SKM-1 (cell line): ENCODE measurements at regions not wholly inside any gene's neighbourhood (a gene's known extent, or its start where the extent isn't known, plus 50 kb on each side); places are given as distances from the start of the nearest gene placed in this dataset.
"Not testable (repeated sequence)": the region's sequence is repeated elsewhere in the genome, so short reads cannot be mapped to it uniquely, and the experiment has no call there.

Experiments used
- DNase-seq: peaks from one replicate; lab custom pipeline; 2025; ENCODE audit not compliant: unreplicated experiment; lab: John Stamatoyannopoulos, UW

DNA sequence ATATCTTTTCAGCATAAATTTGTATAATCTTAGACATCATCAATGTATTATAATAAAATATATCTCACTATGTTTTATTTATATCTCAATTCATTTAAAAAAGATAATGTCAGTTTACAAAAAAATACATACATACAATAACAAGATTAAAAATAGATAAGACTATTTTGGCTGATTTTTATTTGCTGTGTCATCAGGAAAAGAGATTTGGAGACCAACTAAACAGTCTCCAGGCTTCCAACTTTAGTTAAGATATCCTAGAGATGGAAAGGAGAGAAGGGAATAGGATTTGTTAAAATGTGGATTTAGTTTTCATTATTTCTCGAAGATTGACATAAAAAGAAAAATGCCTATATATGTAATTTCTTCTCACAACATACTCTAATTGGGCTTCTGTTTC lies 433.8 kb upstream of the TOM1L1 start:
- no peak for DNase-seq

DNA sequence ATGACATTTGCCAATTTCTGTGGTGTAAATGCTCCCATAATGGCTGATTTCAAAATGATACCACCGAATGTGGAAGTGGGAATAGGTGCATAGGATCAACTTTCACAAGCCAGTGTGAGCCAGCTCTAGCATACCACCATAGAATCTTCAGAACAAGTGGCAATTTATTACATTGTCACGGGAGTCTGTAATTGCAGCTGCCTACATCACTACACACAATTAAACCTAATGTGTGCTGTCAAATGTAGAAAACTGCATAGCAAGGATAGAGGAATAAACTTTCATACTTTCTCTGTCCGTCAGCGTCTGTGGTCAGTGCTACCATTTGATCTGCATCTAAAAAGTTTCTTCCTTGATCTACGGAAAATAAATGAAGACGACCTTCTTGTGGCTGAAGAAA lies 417.8 kb upstream of the TOM1L1 start:
- no peak for DNase-seq

DNA sequence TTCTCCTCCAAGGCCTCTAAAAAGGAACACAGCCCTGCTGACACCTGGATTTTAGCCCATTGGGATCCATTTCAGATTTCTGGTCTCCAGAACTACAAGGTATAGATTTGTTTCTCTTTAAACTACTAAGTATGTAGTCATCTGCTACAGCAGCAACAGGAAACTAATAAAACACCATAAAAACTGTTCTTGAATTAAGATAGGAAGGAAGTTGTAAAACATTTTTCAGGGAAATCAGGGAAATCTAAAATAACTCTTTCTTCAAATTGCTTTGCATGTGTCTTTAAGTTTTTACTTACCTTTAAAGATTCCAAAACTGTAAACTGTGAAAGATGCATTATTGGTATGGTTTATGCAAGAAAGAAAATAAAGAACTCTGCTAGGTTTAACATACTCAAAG lies 407.0 kb upstream of the TOM1L1 start:
- no peak for DNase-seq

DNA sequence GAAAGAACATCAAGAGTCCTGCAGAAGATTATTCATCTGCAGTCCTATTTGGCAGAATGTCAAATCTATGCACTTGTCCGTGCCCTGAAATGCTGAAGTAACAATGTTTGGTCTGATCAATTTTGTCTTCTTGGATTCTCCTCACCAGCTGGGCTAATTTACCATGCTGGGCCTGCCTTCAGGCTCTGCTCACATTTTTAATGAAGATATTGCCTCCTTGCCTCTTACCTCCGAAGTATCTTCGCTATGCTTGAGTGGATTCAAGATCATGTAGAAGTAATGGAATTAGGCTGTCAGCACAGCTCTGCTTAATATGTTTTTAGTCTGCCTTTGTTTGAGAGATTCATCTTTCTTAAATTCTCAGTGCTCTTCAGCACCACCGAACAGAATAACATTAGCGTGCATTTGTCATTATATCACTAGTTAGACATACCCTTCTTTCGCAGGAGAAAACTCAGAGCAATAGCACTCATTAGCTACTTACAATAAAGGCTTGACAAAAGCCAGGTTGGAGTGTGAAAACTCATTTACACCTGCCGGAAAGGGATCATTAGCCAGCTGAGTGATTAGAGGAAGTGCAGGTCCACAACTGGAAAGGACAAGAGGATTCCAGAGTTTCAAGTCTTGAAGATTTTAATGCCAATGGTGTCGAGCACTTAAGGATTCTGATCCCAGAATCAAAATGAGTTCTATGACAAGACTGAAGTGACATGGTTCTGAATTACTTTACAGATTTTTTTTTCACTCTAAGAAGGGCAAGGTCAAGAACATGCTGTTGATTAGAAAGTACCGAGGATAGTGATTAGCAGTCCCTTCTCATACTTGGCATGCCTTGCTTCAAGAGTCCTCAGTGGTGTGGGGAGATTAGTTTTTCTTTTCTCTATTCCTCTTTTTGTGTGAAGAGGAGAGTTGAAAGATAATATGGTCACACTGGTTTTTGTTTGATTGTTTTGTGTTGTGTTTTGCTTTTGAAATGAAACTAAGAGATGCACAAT lies 405.6 kb upstream of the TOM1L1 start:
- DNase-seq, result no peak

- no peak for DNase-seq
These were observed 395.2 kb upstream of the TOM1L1 start for GRCh38 chr17:54505404-54505803.

- DNase-seq, result no peak
These were observed 381.9 kb upstream of the TOM1L1 start for GRCh38 chr17:54518706-54519105.

- DNase-seq, result no peak
These were observed 379.5 kb upstream of the TOM1L1 start for GRCh38 chr17:54521137-54521536.

GRCh38 chr17:54524501-54524900 lies 376.2 kb upstream of the TOM1L1 start:
- no peak for DNase-seq

GRCh38 chr17:54527941-54528340 lies 372.7 kb upstream of the TOM1L1 start:
- no peak for DNase-seq

DNA sequence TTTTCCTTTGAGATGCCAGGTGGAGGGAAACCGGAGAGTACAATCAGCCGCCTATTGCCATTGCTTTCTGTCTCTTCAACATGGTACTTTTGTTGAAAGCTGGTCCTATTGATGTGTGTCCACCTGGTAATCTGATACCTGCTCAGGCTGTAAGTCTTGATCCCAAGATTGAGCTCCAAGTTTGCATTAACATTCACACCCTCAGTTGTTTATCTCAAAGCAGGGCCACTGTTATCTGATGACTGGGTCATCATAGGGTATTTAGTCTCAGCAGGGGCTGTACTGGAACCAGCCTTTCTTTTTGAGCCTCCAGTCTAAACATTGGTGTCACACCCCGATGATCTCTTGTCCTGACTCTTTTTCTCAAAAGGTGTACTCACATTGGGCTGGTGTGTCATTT lies 370.3 kb upstream of the TOM1L1 start:
- no peak for DNase-seq

DNA sequence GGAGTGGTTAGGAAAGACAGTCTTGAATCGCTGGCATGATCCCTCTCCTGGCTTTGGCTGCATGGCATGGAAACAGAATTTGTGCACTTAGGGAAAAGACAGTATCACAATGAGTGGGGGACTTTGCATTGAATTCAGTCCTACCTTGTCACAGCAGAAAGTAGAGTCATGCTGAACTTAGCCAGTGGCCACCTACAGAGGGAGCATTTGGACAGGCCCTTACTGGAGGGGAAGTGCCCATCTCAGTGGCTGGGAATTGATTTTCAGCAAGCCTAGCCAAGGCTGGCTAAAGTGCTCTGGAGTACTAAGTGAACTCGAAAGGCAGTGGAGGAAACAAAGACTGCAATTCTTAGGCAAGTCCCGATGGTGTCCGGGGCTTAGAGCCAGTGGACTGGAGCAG lies 364.3 kb upstream of the TOM1L1 start:
- no peak for DNase-seq

- DNase-seq, result no peak
These were observed 363.0 kb upstream of the TOM1L1 start for GRCh38 chr17:54537656-54538055.

GRCh38 chr17:54544249-54544648 lies 356.4 kb upstream of the TOM1L1 start:
- no peak for DNase-seq

DNA sequence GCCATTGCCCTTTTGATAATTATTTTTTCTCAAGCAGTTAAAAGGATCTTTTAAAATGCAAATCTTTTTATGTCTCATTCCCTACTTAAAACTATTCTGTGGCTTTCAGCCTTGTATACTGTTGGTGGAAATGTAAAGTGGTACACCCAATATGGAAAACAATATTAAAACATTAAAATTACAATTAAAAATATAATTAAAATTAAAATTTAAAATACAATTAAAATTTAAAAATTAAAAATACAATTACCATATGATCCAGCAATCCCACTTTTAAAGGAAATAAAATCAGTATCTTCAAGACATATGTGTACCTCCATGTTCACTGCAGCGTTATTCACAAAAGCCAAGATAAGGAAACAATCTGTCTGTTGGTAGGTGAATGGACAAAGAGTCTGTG lies 340.8 kb upstream of the TOM1L1 start:
- DNase-seq, result no peak

GRCh38 chr17:54608634-54609155 lies 292.0 kb upstream of the TOM1L1 start:
- DNase-seq, result no peak

GRCh38 chr17:54620399-54620978 lies 280.2 kb upstream of the TOM1L1 start:
- DNase-seq, result no peak

DNA sequence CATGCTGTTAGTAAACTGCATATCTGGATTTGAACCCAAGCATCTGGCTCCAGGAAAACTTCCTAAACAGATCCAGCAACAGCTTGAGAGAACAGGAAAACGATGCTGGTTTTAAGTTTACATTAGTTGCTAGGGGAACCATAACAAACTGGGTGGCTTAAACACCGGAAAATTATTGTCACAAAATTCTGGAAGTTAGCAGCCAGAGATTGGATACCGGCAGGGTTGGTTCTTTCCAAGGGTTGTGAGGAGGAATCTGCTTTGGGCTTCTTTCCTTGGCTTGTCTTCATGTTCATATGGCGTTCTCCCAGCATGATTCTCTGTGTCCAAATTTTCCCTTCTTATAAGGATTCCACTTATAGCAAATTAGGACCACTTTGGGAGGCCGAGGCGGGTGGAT lies 276.9 kb upstream of the TOM1L1 start:
- DNase-seq, result no peak

DNA sequence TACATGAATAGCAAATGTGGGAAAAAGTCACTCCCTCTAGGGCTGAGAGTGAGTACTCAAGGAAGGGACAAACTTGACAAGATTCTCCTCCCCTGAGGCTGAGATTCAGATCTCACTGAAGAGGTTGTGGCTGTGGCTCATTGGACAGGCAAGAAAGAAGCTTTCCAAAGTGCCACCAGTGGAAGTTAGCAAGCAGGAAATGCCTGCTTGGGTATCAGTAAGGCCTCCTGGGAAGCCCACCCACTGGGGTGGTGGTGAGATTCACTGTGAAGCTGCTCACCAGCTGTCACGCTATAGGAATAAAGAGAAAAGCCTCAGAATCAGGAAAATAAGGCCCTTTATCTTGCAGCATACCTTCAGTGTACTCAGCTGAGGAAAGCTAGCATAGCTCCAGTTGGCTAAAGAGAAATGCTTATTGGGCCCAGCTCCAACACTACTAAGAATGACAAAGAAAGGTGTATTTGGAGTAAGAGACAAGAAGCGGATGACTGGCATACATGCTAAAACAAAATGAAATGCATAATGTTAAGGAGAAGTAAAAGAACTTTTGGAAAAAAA lies 274.4 kb upstream of the TOM1L1 start:
- no peak for DNase-seq

DNA sequence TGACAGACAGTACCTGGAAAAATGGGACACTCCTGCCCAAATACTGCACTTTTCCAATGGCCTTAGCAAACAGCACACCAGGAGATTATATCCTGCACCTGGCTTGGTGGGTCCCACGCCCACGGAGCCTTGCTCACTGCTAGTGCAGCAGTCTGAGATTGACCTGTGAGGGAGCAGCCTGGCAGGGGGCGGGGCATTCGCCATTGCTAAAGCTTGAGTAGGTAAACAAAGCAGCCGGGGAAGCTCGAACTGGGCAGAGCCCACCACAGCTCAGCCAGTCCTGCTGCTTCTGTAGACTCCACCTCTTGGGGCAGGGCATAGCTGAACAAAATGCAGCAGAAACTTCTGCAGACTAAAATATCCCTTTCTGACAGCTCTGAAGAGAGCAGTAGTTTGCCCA lies 261.2 kb upstream of the TOM1L1 start:
- not testable (repeated sequence) for DNase-seq

- no peak for DNase-seq
These were observed 237.4 kb upstream of the TOM1L1 start for GRCh38 chr17:54662978-54663876.

DNA sequence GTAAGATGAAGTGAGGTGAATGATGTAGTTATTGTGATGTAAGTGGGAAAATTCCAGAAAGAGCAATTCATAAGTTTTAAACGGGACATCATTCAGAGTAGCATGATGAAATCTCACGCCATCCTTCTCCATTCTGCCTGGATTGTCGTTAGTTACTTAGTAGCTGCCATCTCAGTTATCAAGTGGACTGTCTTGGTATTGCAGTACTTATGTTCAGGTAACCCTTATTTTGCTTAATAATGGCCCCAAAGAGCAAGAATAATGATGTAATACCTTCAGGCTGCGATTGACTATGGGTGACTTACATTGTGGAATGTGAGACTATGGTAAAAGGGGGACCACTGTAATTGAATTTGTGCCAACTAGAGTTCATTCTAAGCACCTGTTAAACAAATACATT lies 234.1 kb upstream of the TOM1L1 start:
- DNase-seq, result no peak
